ENCODE measurements at regions not wholly inside any gene's neighbourhood (a gene's known extent, or its start where the extent isn't known, plus 50 kb on each side); places are given as distances from the start of the nearest gene placed in this dataset.

GRCh38 chr2:20542269-20542668 lies 95.4 kb downstream of the RHOB start:
- TF ChIP-seq EZH2 (IDR thresholded peaks at IDR 0.05) = no peak
- TF ChIP-seq, protein P1, sequence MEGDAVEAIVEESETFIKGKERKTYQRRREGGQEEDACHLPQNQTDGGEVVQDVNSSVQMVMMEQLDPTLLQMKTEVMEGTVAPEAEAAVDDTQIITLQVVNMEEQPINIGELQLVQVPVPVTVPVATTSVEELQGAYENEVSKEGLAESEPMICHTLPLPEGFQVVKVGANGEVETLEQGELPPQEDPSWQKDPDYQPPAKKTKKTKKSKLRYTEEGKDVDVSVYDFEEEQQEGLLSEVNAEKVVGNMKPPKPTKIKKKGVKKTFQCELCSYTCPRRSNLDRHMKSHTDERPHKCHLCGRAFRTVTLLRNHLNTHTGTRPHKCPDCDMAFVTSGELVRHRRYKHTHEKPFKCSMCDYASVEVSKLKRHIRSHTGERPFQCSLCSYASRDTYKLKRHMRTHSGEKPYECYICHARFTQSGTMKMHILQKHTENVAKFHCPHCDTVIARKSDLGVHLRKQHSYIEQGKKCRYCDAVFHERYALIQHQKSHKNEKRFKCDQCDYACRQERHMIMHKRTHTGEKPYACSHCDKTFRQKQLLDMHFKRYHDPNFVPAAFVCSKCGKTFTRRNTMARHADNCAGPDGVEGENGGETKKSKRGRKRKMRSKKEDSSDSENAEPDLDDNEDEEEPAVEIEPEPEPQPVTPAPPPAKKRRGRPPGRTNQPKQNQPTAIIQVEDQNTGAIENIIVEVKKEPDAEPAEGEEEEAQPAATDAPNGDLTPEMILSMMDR (IDR thresholded peaks at IDR 0.05) = no peak

Measured in neural progenitor cell (in vitro differentiated cells).